Endothelial cell of umbilical vein (primary cell): ENCODE measurements at regions not wholly inside any gene's neighbourhood (a gene's known extent, or its start where the extent isn't known, plus 50 kb on each side); places are given as distances from the start of the nearest gene placed in this dataset.

Experiments used
- BruUV-seq: library from RNA; stranded (reverse); fragments of 400-500 nt; replicated peaks from 2 replicates; lab custom pipeline; 2021; lab: Mats Ljungman, UMichigan
- CTCF ChIA-PET: fragments of 300-600, 350-600 bp; sonication (Branson Sonifier 250); formaldehyde crosslinking; loops from one replicate; lab custom pipeline; 2021; ENCODE audit warnings: antibody characterized with exemption, inconsistent platforms; lab: Charles Lee
- POLR2A ChIA-PET: fragments of 300-600, 350-600 bp; sonication (Branson Sonifier 250); formaldehyde crosslinking; loops from one replicate; lab custom pipeline; 2021; ENCODE audit warnings: antibody characterized with exemption, inconsistent platforms; lab: Charles Lee
- DNase-seq: peaks from one replicate; pipeline ENCODE4 v3.0.0-alpha.2; 2011; ENCODE audit warnings: low read depth, low spot score
- FAIRE-seq: peaks from 2 replicates; lab custom pipeline; 2011; peaks lifted over from hg19 to GRCh38; lab: Jason Lieb, UNC
- H2AFZ ChIP-seq: 2 replicates; pipeline ENCODE4 v1.6.0; 2012; ENCODE audit warnings: low read depth, low read length, control low read depth, inconsistent platforms
- H3K27ac ChIP-seq: 2 replicates; pipeline ENCODE4 v1.5.1; 2011; ENCODE audit warnings: low read depth, mild to moderate bottlenecking, control low read depth, low read length, moderate library complexity; ENCODE audit not compliant: insufficient read depth
- H3K27me3 ChIP-seq, 2 experiments: 2 replicates each; pipeline versions ENCODE4 v1.6.0 to v1.6.1; 2011; ENCODE audit warnings: low read length in 2 of 2, mixed read lengths in 1 of 2; ENCODE audit not compliant: control insufficient read depth in 2 of 2, insufficient read depth in 2 of 2
- H3K36me3 ChIP-seq, 2 experiments: 2 replicates in 1 of 2; 3 replicates in 1 of 2; pipeline ENCODE4 v1.5.1; 2011; ENCODE audit warnings: low read length in 2 of 2, mild to moderate bottlenecking in 1 of 2, moderate library complexity in 1 of 2; ENCODE audit not compliant: control insufficient read depth in 2 of 2, insufficient read depth in 2 of 2; ENCODE audit errors: extremely low read depth in 1 of 2
- H3K4me1 ChIP-seq: 3 replicates; pipeline ENCODE4 v1.5.1; 2011; ENCODE audit warnings: mild to moderate bottlenecking, low read length; ENCODE audit not compliant: control insufficient read depth, insufficient read depth; ENCODE audit errors: extremely low read depth
- H3K4me2 ChIP-seq: 2 replicates; pipeline ENCODE4 v1.6.1; 2011; ENCODE audit warnings: low read length, control low read depth, mixed read lengths; ENCODE audit not compliant: insufficient read depth
- H3K4me3 ChIP-seq, 3 experiments: fragments of 200-600 bp in 1 of 3; sonication (generic), shearing (Covaris generic) in 1 of 3; replicated peaks in 1 of 3; 2 replicates each; pipeline ENCODE4 v1.5.1; 2011 to 2016; ENCODE audit warnings: control low read depth in 3 of 3, low read length in 3 of 3, mild to moderate bottlenecking in 2 of 3, inconsistent platforms in 1 of 3, low read depth in 1 of 3, moderate library complexity in 1 of 3; ENCODE audit not compliant: insufficient read depth in 1 of 3
- H3K79me2 ChIP-seq: 2 replicates; pipeline ENCODE4 v1.6.0; 2012; ENCODE audit warnings: low read length, inconsistent platforms; ENCODE audit not compliant: control insufficient read depth, insufficient read depth
- H3K9ac ChIP-seq: replicated peaks from 2 replicates; pipeline ENCODE3; 2011; ENCODE audit warnings: low read length, control low read depth; ENCODE audit not compliant: insufficient read depth; ENCODE audit errors: extremely low read depth
- H3K9me1 ChIP-seq: replicated peaks from 3 replicates; pipeline ENCODE4 v1.6.0; 2011; ENCODE audit warnings: mild to moderate bottlenecking, low read length; ENCODE audit not compliant: control insufficient read depth, insufficient read depth; ENCODE audit errors: extremely low read depth
- H3K9me3 ChIP-seq: replicated peaks from 2 replicates; pipeline ENCODE4 v1.5.1; 2012; ENCODE audit warnings: low read length, inconsistent platforms; ENCODE audit not compliant: control insufficient read depth, insufficient read depth
- H4K20me1 ChIP-seq: replicated peaks from 2 replicates; pipeline ENCODE3; 2011; ENCODE audit warnings: mild to moderate bottlenecking, low read length; ENCODE audit not compliant: control insufficient read depth, insufficient read depth; ENCODE audit errors: extremely low read depth
- EZH2 ChIP-seq: IDR thresholded peaks from 2 replicates; pipeline ENCODE4 v1.6.1; 2012; ENCODE audit warnings: borderline replicate concordance, low read depth, mild to moderate bottlenecking, moderate library complexity, low read length, inconsistent platforms; ENCODE audit not compliant: severe bottlenecking
- FOS ChIP-seq: IDR thresholded peaks from 2 replicates; pipeline ENCODE4 v1.6.1; 2011; ENCODE audit warnings: mild to moderate bottlenecking, low read length, moderate library complexity, borderline replicate concordance; ENCODE audit not compliant: insufficient read depth
- GATA2 ChIP-seq: IDR thresholded peaks from 2 replicates; pipeline ENCODE4 v1.7.0; 2011; ENCODE audit warnings: low read depth, mild to moderate bottlenecking, moderate library complexity, mixed read lengths, low read length; ENCODE audit not compliant: insufficient read length, insufficient read depth
- JUN ChIP-seq: IDR thresholded peaks from 2 replicates; pipeline ENCODE4 v1.6.1; 2011; ENCODE audit warnings: borderline replicate concordance, low read depth; ENCODE audit not compliant: insufficient read length, insufficient read depth
- MYC ChIP-seq: IDR thresholded peaks from one replicate; pipeline ENCODE4 v1.6.1; 2011; ENCODE audit warnings: mild to moderate bottlenecking, low read depth, low read length
- POLR2A ChIP-seq: IDR thresholded peaks from 2 replicates; pipeline ENCODE4 v1.6.1; 2012; ENCODE audit warnings: low read depth, mild to moderate bottlenecking, control low read depth, low read length
- POLR2AphosphoS5 ChIP-seq: IDR thresholded peaks from 2 replicates; pipeline ENCODE4 v1.6.1; 2012; ENCODE audit warnings: low read depth, mild to moderate bottlenecking, control low read depth, low read length, moderate library complexity; ENCODE audit not compliant: insufficient read depth
- dilution Hi-C: fragments of 300-500 bp; cut with MboI; formaldehyde crosslinking; loops from one replicate; pipeline ENCODE4 v1.15.0; 2019; ENCODE audit warnings: low sequenced_read_pairs; ENCODE audit not compliant: extremely low pct_ligation_motif_present
- intact Hi-C: fragments of 100-400 bp; cut with micrococcal nuclease; formaldehyde crosslinking; loops from one replicate; pipeline ENCODE4 v1.10.0; 2022
- TF ChIP-seq, protein P1 (sequence below): IDR thresholded peaks from 2 replicates; pipeline ENCODE4 v1.6.1; 2011; ENCODE audit not compliant: insufficient read depth, insufficient read length
- TF ChIP-seq, protein P2 (sequence below), 2 donors: IDR thresholded peaks; 1 replicate in 1 of 2; 2 replicates in 1 of 2; pipeline ENCODE4 v1.5.1; 2011; ENCODE audit warnings: low read length in 2 of 2, mild to moderate bottlenecking in 2 of 2, moderate library complexity in 2 of 2, control low read depth in 1 of 2, inconsistent platforms in 1 of 2, low read depth in 1 of 2; ENCODE audit not compliant: insufficient read depth in 1 of 2; ENCODE audit errors: extremely low read depth in 1 of 2

GRCh38 chr5:128009403-128009802, 74.2 kb upstream of the SLC12A2 start:
- FAIRE-seq, result no peak
- dilution Hi-C loops, result no loop called here

More at GRCh38 chr5:128009403-128009802, 74.2 kb upstream of the SLC12A2 start:
- H2AFZ ChIP-seq, result no peak overlapping the region
- TF ChIP-seq MYC (no peak), GATA2 (no peak), FOS (no peak), POLR2AphosphoS5 (no peak), JUN (no peak), POLR2A (no peak), EZH2 (no peak)
- TF ChIP-seq, protein P1, sequence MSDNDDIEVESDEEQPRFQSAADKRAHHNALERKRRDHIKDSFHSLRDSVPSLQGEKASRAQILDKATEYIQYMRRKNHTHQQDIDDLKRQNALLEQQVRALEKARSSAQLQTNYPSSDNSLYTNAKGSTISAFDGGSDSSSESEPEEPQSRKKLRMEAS, result no peak
- TF ChIP-seq, protein P2, sequence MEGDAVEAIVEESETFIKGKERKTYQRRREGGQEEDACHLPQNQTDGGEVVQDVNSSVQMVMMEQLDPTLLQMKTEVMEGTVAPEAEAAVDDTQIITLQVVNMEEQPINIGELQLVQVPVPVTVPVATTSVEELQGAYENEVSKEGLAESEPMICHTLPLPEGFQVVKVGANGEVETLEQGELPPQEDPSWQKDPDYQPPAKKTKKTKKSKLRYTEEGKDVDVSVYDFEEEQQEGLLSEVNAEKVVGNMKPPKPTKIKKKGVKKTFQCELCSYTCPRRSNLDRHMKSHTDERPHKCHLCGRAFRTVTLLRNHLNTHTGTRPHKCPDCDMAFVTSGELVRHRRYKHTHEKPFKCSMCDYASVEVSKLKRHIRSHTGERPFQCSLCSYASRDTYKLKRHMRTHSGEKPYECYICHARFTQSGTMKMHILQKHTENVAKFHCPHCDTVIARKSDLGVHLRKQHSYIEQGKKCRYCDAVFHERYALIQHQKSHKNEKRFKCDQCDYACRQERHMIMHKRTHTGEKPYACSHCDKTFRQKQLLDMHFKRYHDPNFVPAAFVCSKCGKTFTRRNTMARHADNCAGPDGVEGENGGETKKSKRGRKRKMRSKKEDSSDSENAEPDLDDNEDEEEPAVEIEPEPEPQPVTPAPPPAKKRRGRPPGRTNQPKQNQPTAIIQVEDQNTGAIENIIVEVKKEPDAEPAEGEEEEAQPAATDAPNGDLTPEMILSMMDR (IDR thresholded peaks at IDR 0.05; ENCODE audit: extremely low read depth in 1 of 2, insufficient read depth in 1 of 2, low read depth in 1 of 2, low read length in 2 of 2), result no peak
- no peaks in the 10 kb centered on the region for H3K9me1 ChIP-seq
- H3K27ac ChIP-seq, result no peak overlapping the region
- intact Hi-C loops, result no loop called here
- H3K9ac ChIP-seq, result no peak overlapping the region
- H3K79me2 ChIP-seq, result no peaks in the 10 kb centered on the region
- ChIA-PET CTCF (no interaction called here), POLR2A (no interaction called here)
- H3K36me3 ChIP-seq, result no peaks in the 10 kb centered on the region
- no TSS peak for BruUV-seq
- no peak for DNase-seq
- no peaks in the 10 kb centered on the region for H3K27me3 ChIP-seq
- no peak overlapping the region for H3K4me3 ChIP-seq
- H3K4me1 ChIP-seq, result peaks cover 4% of the 10 kb centered on the region
- no peaks in the 10 kb centered on the region for H4K20me1 ChIP-seq
- no peak overlapping the region for H3K4me2 ChIP-seq
- no peaks in the 10 kb centered on the region for H3K9me3 ChIP-seq
